ENCODE measurements at regions not wholly inside any gene's neighbourhood (a gene's known extent, or its start where the extent isn't known, plus 50 kb on each side); places are given as distances from the start of the nearest gene placed in this dataset.

- TF ChIP-seq ZHX1 (CRISPR knock-in tag; IDR thresholded peaks at IDR 0.05; ENCODE audit: low read depth) (no peak), HOMEZ (CRISPR knock-in tag; IDR thresholded peaks at IDR 0.05; ENCODE audit: low read depth) (no peak), GMEB1 (CRISPR knock-in tag; IDR thresholded peaks at IDR 0.05; ENCODE audit: borderline replicate concordance) (no peak), RAD21 (CRISPR knock-in tag; IDR thresholded peaks at IDR 0.05) (no peak), SRY (CRISPR knock-in tag; IDR thresholded peaks at IDR 0.05) (no peak)
Observed at GRCh38 chr18:78448591-78448990, 531.0 kb upstream of the SALL3 start (continued).

GRCh38 chr18:78454221-78454620 lies 525.4 kb upstream of the SALL3 start:
- no peak for ATAC-seq
- Histone ChIP-seq H4K20me1 (ENCODE audit: insufficient read depth, low read length) (no peaks in the 10 kb centered on the region), H3K4me2 (ENCODE audit: low read depth, low read length) (no peak overlapping the region), H3K4me1 (ENCODE audit: insufficient read depth, low read length) (no peaks in the 10 kb centered on the region), H3K9ac (ENCODE audit: insufficient read depth, low read depth, low read length) (no peak overlapping the region), H3K27me3 (ENCODE audit: control insufficient read depth in 1 of 2, insufficient read depth in 2 of 2, low read length in 2 of 2) (peaks cover 0 to 14% of the 10 kb centered on the region in 2 experiments; a peak in 2 of 5 replicates), H3K36me3 (replicated peaks in 1 of 2; ENCODE audit: control insufficient read depth in 1 of 2, insufficient read depth in 2 of 2, low read length in 2 of 2) (no peaks in the 10 kb centered on the region), H3K27ac (ENCODE audit: extremely low read length, insufficient read depth, low read length) (no peak overlapping the region), H2AFZ (ENCODE audit: low read length) (no peak overlapping the region), H3K9me3 (ENCODE audit: low read length) (peaks cover 5% of the 10 kb centered on the region), H3K4me3 (replicated peaks in 1 of 3; ENCODE audit: insufficient read depth in 1 of 3, low read depth in 2 of 3, low read length in 3 of 3) (no peak overlapping the region), H3K79me2 (ENCODE audit: insufficient read depth, low read length) (no peaks in the 10 kb centered on the region)
- intact Hi-C loops (cut with micrococcal nuclease; ENCODE audit: unreplicated experiment) (no loop called here), in situ Hi-C loops (cut with HindIII; ENCODE audit: extremely low pct_ligation_motif_present, low pct_unique_long_range_greater_than_20kb) (no loop called here)
- CTCF ChIA-PET (ENCODE audit: low intra/inter-chr PET ratio, low total read pairs), result no interaction called here
- FAIRE-seq, result no peak
- no TSS peak for BruUV-seq (replicated peaks)
- DNase-seq (ENCODE audit: low spot score), result no peak
- 27% methylated on average over 9 of the region's 9 CpGs for WGBS (ENCODE audit: low lambda C conversion rate)
- TF ChIP-seq ZNF446 (CRISPR knock-in tag; IDR thresholded peaks at IDR 0.05), result no peak
- TF ChIP-seq IKZF1 (IDR thresholded peaks at IDR 0.05), result no peak
- no peak for TF ChIP-seq ZFP91 (CRISPR knock-in tag; IDR thresholded peaks at IDR 0.05; ENCODE audit: borderline replicate concordance)
- POLR2A ChIA-PET, result no interaction called here

Data from HepG2 (cell line).